ENCODE measurements at regions not wholly inside any gene's neighbourhood (a gene's known extent, or its start where the extent isn't known, plus 50 kb on each side); places are given as distances from the start of the nearest gene placed in this dataset.

GRCh38 chr13:37349916-37350315, 244.5 kb upstream of the CSNK1A1L start:
- Histone ChIP-seq H3K27ac (no peak overlapping the region), H3K4me3 (ENCODE audit: low read depth in 1 of 2, low read length in 1 of 2) (no peak overlapping the region), H3K27me3 (no peaks in the 10 kb centered on the region), H3K36me3 (no peaks in the 10 kb centered on the region), H3K9me3 (no peaks in the 10 kb centered on the region), H3K4me1 (ENCODE audit: control insufficient read depth in 1 of 2, insufficient read depth in 1 of 2, low read depth in 1 of 2, low read length in 1 of 2) (no peaks in the 10 kb centered on the region)
- no peak for TF ChIP-seq CTCF (IDR thresholded peaks at IDR 0.05)

GRCh38 chr13:37348916-37349643, 243.6 kb upstream of the CSNK1A1L start:
- Histone ChIP-seq H3K9me3 (no peaks in the 10 kb centered on the region), H3K27ac (no peak overlapping the region), H3K27me3 (no peaks in the 10 kb centered on the region), H3K4me3 (ENCODE audit: low read depth in 1 of 2, low read length in 1 of 2) (no peak overlapping the region), H3K4me1 (ENCODE audit: control insufficient read depth in 1 of 2, insufficient read depth in 1 of 2, low read depth in 1 of 2, low read length in 1 of 2) (no peaks in the 10 kb centered on the region), H3K36me3 (no peaks in the 10 kb centered on the region)
- TF ChIP-seq CTCF (IDR thresholded peaks at IDR 0.05) = no peak

DNA sequence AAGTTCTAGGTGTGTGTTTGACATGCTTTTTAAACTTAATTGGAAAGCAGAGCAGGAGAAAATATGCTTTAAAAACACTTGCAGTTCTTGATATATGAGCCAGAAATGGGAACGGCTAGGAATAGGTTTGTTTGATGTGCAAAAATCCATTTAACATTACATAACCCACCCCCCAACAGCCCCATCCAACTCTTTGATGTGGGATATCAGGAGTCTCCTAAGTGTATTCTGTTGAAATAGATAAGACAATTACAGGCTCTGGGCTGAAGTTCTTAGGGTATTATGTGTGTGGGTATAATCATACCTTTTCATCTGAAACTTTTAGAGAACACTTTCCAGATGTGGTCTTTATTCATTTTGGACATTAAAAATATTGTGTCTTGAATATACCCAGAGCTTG, 240.4 kb upstream of the CSNK1A1L start:
- Histone ChIP-seq H3K9me3 (no peaks in the 10 kb centered on the region), H3K27ac (no peak overlapping the region), H3K4me1 (ENCODE audit: control insufficient read depth in 1 of 2, insufficient read depth in 1 of 2, low read depth in 1 of 2, low read length in 1 of 2) (no peaks in the 10 kb centered on the region), H3K36me3 (no peaks in the 10 kb centered on the region), H3K4me3 (ENCODE audit: low read depth in 1 of 2, low read length in 1 of 2) (no peak overlapping the region), H3K27me3 (no peaks in the 10 kb centered on the region)
- TF ChIP-seq CTCF (IDR thresholded peaks at IDR 0.05) = no peak

DNA sequence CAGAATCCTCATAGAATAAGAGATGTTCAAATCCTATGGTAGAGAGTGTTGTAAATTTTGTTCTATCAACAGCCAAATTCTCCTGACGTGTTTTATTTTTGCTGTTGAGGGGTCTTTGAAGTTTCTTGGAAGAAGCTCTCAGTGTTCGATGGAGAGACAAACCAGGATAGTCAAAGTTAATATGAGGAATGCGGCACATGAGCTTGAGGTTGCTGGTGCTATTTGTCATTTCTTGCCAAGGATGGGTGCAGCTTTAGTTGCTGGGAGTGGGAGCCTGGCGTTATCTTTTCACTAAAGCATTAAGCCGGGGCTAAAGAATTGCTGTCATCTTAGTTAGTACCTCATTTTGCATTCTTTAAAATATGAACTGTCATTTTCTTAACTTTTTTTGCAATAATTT, 239.9 kb upstream of the CSNK1A1L start:
- Histone ChIP-seq H3K36me3 (no peaks in the 10 kb centered on the region), H3K9me3 (no peaks in the 10 kb centered on the region), H3K4me3 (ENCODE audit: low read depth in 1 of 2, low read length in 1 of 2) (no peak overlapping the region), H3K4me1 (ENCODE audit: control insufficient read depth in 1 of 2, insufficient read depth in 1 of 2, low read depth in 1 of 2, low read length in 1 of 2) (no peaks in the 10 kb centered on the region), H3K27ac (no peak overlapping the region), H3K27me3 (no peaks in the 10 kb centered on the region)
- no peak for TF ChIP-seq CTCF (IDR thresholded peaks at IDR 0.05)

GRCh38 chr13:37344056-37344455, 238.6 kb upstream of the CSNK1A1L start:
- Histone ChIP-seq H3K4me3 (ENCODE audit: low read depth in 1 of 2, low read length in 1 of 2) (no peak overlapping the region), H3K27me3 (no peaks in the 10 kb centered on the region), H3K9me3 (no peaks in the 10 kb centered on the region), H3K36me3 (no peaks in the 10 kb centered on the region), H3K4me1 (ENCODE audit: control insufficient read depth in 1 of 2, insufficient read depth in 1 of 2, low read depth in 1 of 2, low read length in 1 of 2) (no peaks in the 10 kb centered on the region), H3K27ac (no peak overlapping the region)
- no peak for TF ChIP-seq CTCF (IDR thresholded peaks at IDR 0.05)
